HT1080 (cell line): ENCODE measurements at regions not wholly inside any gene's neighbourhood (a gene's known extent, or its start where the extent isn't known, plus 50 kb on each side); places are given as distances from the start of the nearest gene placed in this dataset.
A peak's percentile ranks its signal among the peaks of the same experiment; 100 is the strongest.
"Not testable (repeated sequence)": the region's sequence is repeated elsewhere in the genome, so short reads cannot be mapped to it uniquely, and the experiment has no call there.

Experiments used
- DNase-seq: peaks from one replicate; pipeline ENCODE4 v3.0.0-alpha.2; 2015; ENCODE audit warnings: low read depth

GRCh38 chr10:57579926-57580325 is 687.8 kb downstream of the IPMK start:
- peak; percentile 30 for DNase-seq

GRCh38 chr10:57562211-57562610 is 705.5 kb downstream of the IPMK start:
- DNase-seq, result no peak

- DNase-seq, result not testable (repeated sequence)
Measured at GRCh38 chr10:57551774-57552173, 715.9 kb downstream of the IPMK start.

- DNase-seq, result no peak
Measured at GRCh38 chr10:57535306-57535705, 732.4 kb downstream of the IPMK start.

- no peak for DNase-seq
Measured at GRCh38 chr10:57513637-57514036, 754.1 kb downstream of the IPMK start.

- no peak for DNase-seq
Measured at GRCh38 chr10:57507788-57508187, 759.9 kb downstream of the IPMK start.

- DNase-seq, result no peak
Measured at GRCh38 chr10:57506414-57507094, 761.1 kb downstream of the IPMK start.

GRCh38 chr10:57494486-57494885 is 773.2 kb downstream of the IPMK start:
- DNase-seq, result no peak

GRCh38 chr10:57482259-57482658 is 785.4 kb downstream of the IPMK start:
- no peak for DNase-seq

GRCh38 chr10:57472823-57473619 is 794.7 kb downstream of the IPMK start:
- no peak for DNase-seq

- DNase-seq, result no peak
Measured at GRCh38 chr10:57468894-57469432, 798.7 kb downstream of the IPMK start.

GRCh38 chr10:57465155-57465554 is 802.5 kb downstream of the IPMK start:
- no peak for DNase-seq

- no peak for DNase-seq
Measured at GRCh38 chr10:57460540-57460939, 807.2 kb downstream of the IPMK start.

GRCh38 chr10:57457972-57458512 is 809.7 kb downstream of the IPMK start:
- DNase-seq, result no peak

- no peak for DNase-seq
Measured at GRCh38 chr10:57430376-57430775, 837.3 kb downstream of the IPMK start.

GRCh38 chr10:57420881-57421280 is 846.8 kb downstream of the IPMK start:
- no peak for DNase-seq

- DNase-seq, result no peak
Measured at GRCh38 chr10:57418476-57418875, 849.2 kb downstream of the IPMK start.

GRCh38 chr10:57395923-57396322 is 871.8 kb downstream of the IPMK start:
- DNase-seq, result peak; percentile 63

GRCh38 chr10:57367412-57367811 is 900.3 kb downstream of the IPMK start:
- DNase-seq, result no peak

- DNase-seq, result no peak
Measured at GRCh38 chr10:57362811-57363210, 904.9 kb downstream of the IPMK start.

- DNase-seq, result no peak
Measured at GRCh38 chr10:57353403-57354003, 914.2 kb downstream of the IPMK start.

- no peak for DNase-seq
Measured at GRCh38 chr10:57351076-57351475, 916.6 kb downstream of the IPMK start.
